K562 (cell line): ENCODE measurements at regions not wholly inside any gene's neighbourhood (a gene's known extent, or its start where the extent isn't known, plus 50 kb on each side); places are given as distances from the start of the nearest gene placed in this dataset.

Experiments used
- ATAC-seq: fragments of 200-7000 bp; cut with Tn5 transposase; 3 replicates; pipeline ENCODE4 v1.9.1; 2020; ENCODE audit warnings: moderate library complexity
- BruUV-seq: library from RNA; stranded (reverse); fragments of 400-500 nt; replicated peaks from 2 replicates; lab custom pipeline; 2021; lab: Mats Ljungman, UMichigan
- CTCF ChIA-PET: fragments of 300-600 bp; formaldehyde crosslinking; extraction: SDS; loops from one replicate; lab custom pipeline; 2021; ENCODE audit warnings: low intra/inter-chr PET ratio; lab: Yijun Ruan, JAX
- POLR2A ChIA-PET: fragments of 300-600, 350-650 bp; sonication (Branson Sonifier 250); formaldehyde crosslinking; extraction: SDS; loops from one replicate; lab custom pipeline; 2021; ENCODE audit warnings: antibody characterized with exemption, inconsistent platforms; lab: Yijun Ruan, JAX
- DNase-seq, 4 experiments: peaks; one replicate each; pipeline versions ENCODE4 v3.0.0 to v3.0.0-alpha.2; 2011 to 2018; ENCODE audit warnings: low spot score in 3 of 4, mixed read lengths in 3 of 4; ENCODE audit errors: extremely low read depth in 1 of 4
- FAIRE-seq: peaks from 2 replicates; lab custom pipeline; 2011; peaks lifted over from hg19 to GRCh38; lab: Jason Lieb, UNC
- H2AFZ ChIP-seq: 2 replicates; pipeline ENCODE4 v1.6.0; 2011; ENCODE audit warnings: low read depth, low read length, control low read depth, inconsistent platforms
- H3K27ac ChIP-seq: fragments of 200-600 bp; 3 replicates; pipeline ENCODE4 v1.8.0; 2011; ENCODE audit warnings: low read depth, mild to moderate bottlenecking, control low read depth, inconsistent platforms, low read length, moderate library complexity, mixed read lengths; ENCODE audit errors: extremely low read depth
- H3K27me3 ChIP-seq, 2 experiments: fragments of 300-600 bp in 1 of 2; 2 replicates in 1 of 2; 3 replicates in 1 of 2; pipeline versions ENCODE4 v1.6.0 to v1.8.0; 2011; ENCODE audit warnings: inconsistent platforms in 2 of 2, low read length in 2 of 2, mild to moderate bottlenecking in 1 of 2, mixed read lengths in 1 of 2, moderate library complexity in 1 of 2; ENCODE audit not compliant: control insufficient read depth in 2 of 2, insufficient read depth in 2 of 2
- H3K36me3 ChIP-seq: fragments of 300-600 bp; 3 replicates; pipeline ENCODE4 v1.8.0; 2011; ENCODE audit warnings: mild to moderate bottlenecking, low read length, inconsistent platforms; ENCODE audit not compliant: control insufficient read depth, insufficient read depth
- H3K4me1 ChIP-seq, 2 experiments: fragments of 200-600 bp in 1 of 2; replicated peaks in 1 of 2; 2 replicates in 1 of 2; 3 replicates in 1 of 2; pipeline versions ENCODE4 v1.5.1 to v1.8.0; 2011; ENCODE audit warnings: inconsistent platforms in 2 of 2, low read length in 2 of 2, mild to moderate bottlenecking in 1 of 2, mixed read lengths in 1 of 2, moderate library complexity in 1 of 2; ENCODE audit not compliant: control insufficient read depth in 2 of 2, insufficient read depth in 2 of 2
- H3K4me2 ChIP-seq: 2 replicates; pipeline ENCODE4 v1.6.1; 2011; ENCODE audit warnings: low read length, control low read depth, inconsistent platforms, mixed read lengths; ENCODE audit not compliant: insufficient read depth
- H3K4me3 ChIP-seq: fragments of 200-600 bp; sonication (generic), shearing (Covaris generic); 2 replicates; pipeline ENCODE4 v1.5.1; 2016; ENCODE audit warnings: control low read depth, inconsistent platforms
- H3K79me2 ChIP-seq: fragments of 200-600 bp; 3 replicates; pipeline ENCODE4 v1.8.0; 2011; ENCODE audit warnings: low read length, inconsistent platforms; ENCODE audit not compliant: control insufficient read depth, insufficient read depth
- H3K9ac ChIP-seq, 2 experiments: 2 replicates each; pipeline versions ENCODE4 v1.6.0 to v1.6.1; 2011; ENCODE audit warnings: low read depth in 2 of 2, low read length in 2 of 2, control low read depth in 1 of 2, inconsistent platforms in 1 of 2, mild to moderate bottlenecking in 1 of 2, mixed read lengths in 1 of 2; ENCODE audit not compliant: insufficient read depth in 1 of 2
- H3K9me1 ChIP-seq: one replicate; pipeline ENCODE4 v1.6.0; 2011; ENCODE audit warnings: inconsistent platforms, mild to moderate bottlenecking, low read length, moderate library complexity; ENCODE audit not compliant: control insufficient read depth, insufficient read depth
- H3K9me3 ChIP-seq: replicated peaks from 2 replicates; pipeline ENCODE4 v1.5.1; 2011; ENCODE audit warnings: low read depth, low read length, inconsistent platforms; ENCODE audit not compliant: control insufficient read depth, insufficient read depth
- H4K20me1 ChIP-seq: replicated peaks from 2 replicates; pipeline ENCODE4 v1.6.1; 2011; ENCODE audit warnings: low read length, inconsistent platforms, mixed read lengths; ENCODE audit not compliant: control insufficient read depth, insufficient read depth
- WGBS: fragments of 100-300 bp; shearing (Covaris generic); methylation state at CpG from one replicate; pipeline ENCODE4 v1.1.6; 2016; ENCODE audit warnings: low coverage, mixed read lengths; ENCODE audit not compliant: insufficient coverage; ENCODE audit errors: missing lambda C conversion rate; 5-methylcytosine and 5-hydroxymethylcytosine counted together
- in situ Hi-C: fragments of 300-500 bp; cut with MboI; formaldehyde crosslinking; loops from 4 replicates; pipeline ENCODE4 v1.15.0; 2018; ENCODE audit warnings: inconsistent platforms, mixed read lengths
- intact Hi-C: fragments of 100-400 bp; cut with micrococcal nuclease; formaldehyde crosslinking; loops from 2 replicates; pipeline ENCODE4 v1.14.2; 2022
- TF ChIP-seq, protein P1 (sequence below): sonication (generic); formaldehyde crosslinking; IDR thresholded peaks from 2 replicates; pipeline ENCODE4 v1.8.0; 2022; ENCODE audit warnings: mild to moderate bottlenecking, missing genetic modification reagents

DNA sequence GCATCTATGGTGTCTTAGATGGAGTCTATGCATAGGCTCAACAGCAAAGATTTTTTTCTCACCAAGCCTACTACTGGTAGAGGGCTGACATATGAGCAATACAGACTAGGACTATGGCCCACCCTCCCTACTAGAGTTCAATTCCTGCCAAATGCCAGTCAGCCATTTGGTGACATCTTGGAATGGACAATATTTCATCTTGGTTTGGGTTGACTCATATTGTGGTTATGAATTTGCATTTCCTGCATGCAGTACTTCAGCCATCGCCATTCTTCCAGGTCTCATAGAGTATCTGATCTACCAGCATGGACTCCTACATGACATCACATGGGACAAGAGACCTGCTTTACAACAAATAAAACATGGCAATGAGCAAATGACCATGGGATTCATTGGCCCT, 778.1 kb upstream of the SOX9 start:
- POLR2A ChIA-PET, result no interaction called here
- WGBS, result 0% methylated on average over 1 of the region's 1 CpG
- in situ Hi-C loops, result no loop called here

More for the DNA sequence above, 778.1 kb upstream of the SOX9 start:
- DNase-seq (no peak), FAIRE-seq (no peak), ATAC-seq (no peak)
- H3K9me3 ChIP-seq, result no peaks in the 10 kb centered on the region
- no TSS peak for BruUV-seq
- no peak overlapping the region for H3K4me2 ChIP-seq
- no peaks in the 10 kb centered on the region for H3K4me1 ChIP-seq
- H3K79me2 ChIP-seq, result no peaks in the 10 kb centered on the region
- H3K9me1 ChIP-seq, result no peaks in the 10 kb centered on the region
- no peak overlapping the region for H3K4me3 ChIP-seq
- H4K20me1 ChIP-seq, result no peaks in the 10 kb centered on the region
- no peak overlapping the region for H2AFZ ChIP-seq
- no peaks in the 10 kb centered on the region for H3K36me3 ChIP-seq
- H3K9ac ChIP-seq, result no peak overlapping the region
- intact Hi-C loops, result no loop called here
- H3K27me3 ChIP-seq, result no peaks in the 10 kb centered on the region
- no peak overlapping the region for H3K27ac ChIP-seq
- TF ChIP-seq, protein P1, sequence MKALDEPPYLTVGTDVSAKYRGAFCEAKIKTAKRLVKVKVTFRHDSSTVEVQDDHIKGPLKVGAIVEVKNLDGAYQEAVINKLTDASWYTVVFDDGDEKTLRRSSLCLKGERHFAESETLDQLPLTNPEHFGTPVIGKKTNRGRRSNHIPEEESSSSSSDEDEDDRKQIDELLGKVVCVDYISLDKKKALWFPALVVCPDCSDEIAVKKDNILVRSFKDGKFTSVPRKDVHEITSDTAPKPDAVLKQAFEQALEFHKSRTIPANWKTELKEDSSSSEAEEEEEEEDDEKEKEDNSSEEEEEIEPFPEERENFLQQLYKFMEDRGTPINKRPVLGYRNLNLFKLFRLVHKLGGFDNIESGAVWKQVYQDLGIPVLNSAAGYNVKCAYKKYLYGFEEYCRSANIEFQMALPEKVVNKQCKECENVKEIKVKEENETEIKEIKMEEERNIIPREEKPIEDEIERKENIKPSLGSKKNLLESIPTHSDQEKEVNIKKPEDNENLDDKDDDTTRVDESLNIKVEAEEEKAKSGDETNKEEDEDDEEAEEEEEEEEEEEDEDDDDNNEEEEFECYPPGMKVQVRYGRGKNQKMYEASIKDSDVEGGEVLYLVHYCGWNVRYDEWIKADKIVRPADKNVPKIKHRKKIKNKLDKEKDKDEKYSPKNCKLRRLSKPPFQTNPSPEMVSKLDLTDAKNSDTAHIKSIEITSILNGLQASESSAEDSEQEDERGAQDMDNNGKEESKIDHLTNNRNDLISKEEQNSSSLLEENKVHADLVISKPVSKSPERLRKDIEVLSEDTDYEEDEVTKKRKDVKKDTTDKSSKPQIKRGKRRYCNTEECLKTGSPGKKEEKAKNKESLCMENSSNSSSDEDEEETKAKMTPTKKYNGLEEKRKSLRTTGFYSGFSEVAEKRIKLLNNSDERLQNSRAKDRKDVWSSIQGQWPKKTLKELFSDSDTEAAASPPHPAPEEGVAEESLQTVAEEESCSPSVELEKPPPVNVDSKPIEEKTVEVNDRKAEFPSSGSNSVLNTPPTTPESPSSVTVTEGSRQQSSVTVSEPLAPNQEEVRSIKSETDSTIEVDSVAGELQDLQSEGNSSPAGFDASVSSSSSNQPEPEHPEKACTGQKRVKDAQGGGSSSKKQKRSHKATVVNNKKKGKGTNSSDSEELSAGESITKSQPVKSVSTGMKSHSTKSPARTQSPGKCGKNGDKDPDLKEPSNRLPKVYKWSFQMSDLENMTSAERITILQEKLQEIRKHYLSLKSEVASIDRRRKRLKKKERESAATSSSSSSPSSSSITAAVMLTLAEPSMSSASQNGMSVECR, result no peak
- CTCF ChIA-PET, result no interaction called here
